Body of pancreas (tissue), 4 donors: ENCODE measurements at regions not wholly inside any gene's neighbourhood (a gene's known extent, or its start where the extent isn't known, plus 50 kb on each side); places are given as distances from the start of the nearest gene placed in this dataset.
"Not testable (repeated sequence)": the region's sequence is repeated elsewhere in the genome, so short reads cannot be mapped to it uniquely, and the experiment has no call there.

ENCODE experiments used
- ATAC-seq: fragments of 150-250 bp; one replicate; pipeline ENCODE4 v1.9.1; 2016
- DNase-seq, 4 donors: peaks; one replicate each; pipeline ENCODE4 v3.0.0-alpha.2; 2019
- H3K27ac ChIP-seq, 4 donors: fragments of 200-600 bp; sonication (generic); 1 replicate in 3 of 4; 2 replicates in 1 of 4; pipeline versions ENCODE4 v1.5.1 to v1.6.1; 2016 to 2019; ENCODE audit warnings: mild to moderate bottlenecking in 1 of 4, mixed read lengths in 1 of 4, moderate library complexity in 1 of 4
- H3K27me3 ChIP-seq, 2 donors: fragments of 200-600 bp; sonication (generic); one replicate each; pipeline ENCODE4 v1.6.0; 2016; ENCODE audit warnings: mild to moderate bottlenecking in 1 of 2
- H3K36me3 ChIP-seq, 2 donors: fragments of 200-600 bp; sonication (generic); replicated peaks in 1 of 2; 2 replicates each; pipeline ENCODE4 v1.5.1; 2016; ENCODE audit warnings: low read depth in 2 of 2; ENCODE audit not compliant: insufficient read depth in 1 of 2
- H3K4me1 ChIP-seq: fragments of 200-600 bp; sonication (generic); one replicate; pipeline ENCODE4 v1.6.0; 2016
- H3K4me3 ChIP-seq, 2 donors: fragments of 200-600 bp; sonication (generic); 1 replicate in 1 of 2; 2 replicates in 1 of 2; pipeline ENCODE4 v1.5.1; 2016 to 2019
- H3K9me3 ChIP-seq, 3 donors: fragments of 200-600 bp; sonication (generic); 1 replicate in 2 of 3; 2 replicates in 1 of 3; pipeline ENCODE4 v1.5.1; 2016
- WGBS, 2 donors: methylation state at CpG; one replicate each; pipeline ENCODE4 v1.1.5; 2017; 5-methylcytosine and 5-hydroxymethylcytosine counted together
- intact Hi-C: fragments of 100-400 bp; cut with DNase I; formaldehyde crosslinking; loops from one replicate; pipeline ENCODE4 v1.15.1; 2023

GRCh38 chr1:234807705-234808104 lies 197.7 kb upstream of the IRF2BP2 start:
- ATAC-seq, H3K36me3 ChIP-seq, H3K27ac ChIP-seq, H3K4me3 ChIP-seq, H3K9me3 ChIP-seq, intact Hi-C loops, DNase-seq, H3K4me1 ChIP-seq, H3K27me3 ChIP-seq: not testable (repeated sequence)
- 73 to 76% methylated on average over 3 to 5 of the region's 8 CpGs for WGBS, 2 donors

GRCh38 chr1:234802586-234802985 lies 192.6 kb upstream of the IRF2BP2 start:
- H3K27me3 ChIP-seq, H3K4me1 ChIP-seq, DNase-seq, H3K27ac ChIP-seq, ATAC-seq, intact Hi-C loops, H3K4me3 ChIP-seq, H3K36me3 ChIP-seq, H3K9me3 ChIP-seq: not testable (repeated sequence)
- WGBS, 2 donors: 92 to 93% methylated on average over 7 of the region's 7 CpGs

- H3K27me3 ChIP-seq, H3K9me3 ChIP-seq, intact Hi-C loops, H3K4me1 ChIP-seq, ATAC-seq, H3K36me3 ChIP-seq, H3K4me3 ChIP-seq, DNase-seq: not testable (repeated sequence)
- H3K27ac ChIP-seq: peak overlapping the region in 2 of 4 donors; percentile 50 to 63
- WGBS, 2 donors: 82 to 85% methylated on average over 4 of the region's 4 CpGs
Measured at GRCh38 chr1:234801636-234802035, 191.7 kb upstream of the IRF2BP2 start.

GRCh38 chr1:234801147-234801546 lies 191.2 kb upstream of the IRF2BP2 start:
- WGBS, 2 donors: no CpG with 5 or more reads among the region's 2 CpGs
- peak; percentile 88 for ATAC-seq
- H3K27ac ChIP-seq: peak overlapping the region in 2 of 4 donors; percentile 50 to 63
- H3K4me1 ChIP-seq, H3K27me3 ChIP-seq, H3K4me3 ChIP-seq, DNase-seq, H3K9me3 ChIP-seq, intact Hi-C loops, H3K36me3 ChIP-seq: not testable (repeated sequence)

GRCh38 chr1:234800563-234800962 lies 190.6 kb upstream of the IRF2BP2 start:
- H3K27ac ChIP-seq: peak overlapping the region in 1 of 4 donors; percentile 55
- H3K36me3 ChIP-seq, H3K9me3 ChIP-seq, intact Hi-C loops, H3K27me3 ChIP-seq, H3K4me1 ChIP-seq, DNase-seq, H3K4me3 ChIP-seq: not testable (repeated sequence)
- 73 to 76% methylated on average over 4 of the region's 5 CpGs for WGBS, 2 donors
- ATAC-seq: peak; percentile 2

GRCh38 chr1:234799021-234799689 lies 189.2 kb upstream of the IRF2BP2 start:
- DNase-seq, intact Hi-C loops, H3K4me3 ChIP-seq, H3K4me1 ChIP-seq, H3K27me3 ChIP-seq, H3K27ac ChIP-seq, H3K9me3 ChIP-seq, H3K36me3 ChIP-seq, ATAC-seq: not testable (repeated sequence)
- WGBS, 2 donors: 20 to 45% methylated on average over 1 of the region's 1 CpG

- H3K27me3 ChIP-seq, H3K9me3 ChIP-seq, H3K27ac ChIP-seq, DNase-seq, intact Hi-C loops, H3K36me3 ChIP-seq, ATAC-seq, H3K4me1 ChIP-seq, H3K4me3 ChIP-seq: not testable (repeated sequence)
- no CpG with 5 or more reads among the region's 2 CpGs for WGBS, 2 donors
Measured at GRCh38 chr1:234797216-234797615, 187.2 kb upstream of the IRF2BP2 start.

- DNase-seq, H3K27ac ChIP-seq, H3K9me3 ChIP-seq, H3K4me1 ChIP-seq, intact Hi-C loops, H3K27me3 ChIP-seq, H3K36me3 ChIP-seq, H3K4me3 ChIP-seq, ATAC-seq: not testable (repeated sequence)
- 60 to 80% methylated on average over 1 to 2 of the region's 2 CpGs for WGBS, 2 donors
Measured at GRCh38 chr1:234796438-234796792, 186.4 kb upstream of the IRF2BP2 start.

GRCh38 chr1:234795711-234796437 lies 185.9 kb upstream of the IRF2BP2 start:
- 72 to 81% methylated on average over 2 to 6 of the region's 7 CpGs for WGBS, 2 donors
- H3K36me3 ChIP-seq, H3K27ac ChIP-seq, DNase-seq, H3K4me3 ChIP-seq, ATAC-seq, H3K4me1 ChIP-seq, intact Hi-C loops, H3K27me3 ChIP-seq, H3K9me3 ChIP-seq: not testable (repeated sequence)

- H3K27me3 ChIP-seq, ATAC-seq, H3K4me3 ChIP-seq, H3K9me3 ChIP-seq, H3K27ac ChIP-seq, DNase-seq, H3K36me3 ChIP-seq, intact Hi-C loops, H3K4me1 ChIP-seq: not testable (repeated sequence)
- 52 to 83% methylated on average over 1 to 2 of the region's 3 CpGs for WGBS, 2 donors
Measured at GRCh38 chr1:234795007-234795406, 185.0 kb upstream of the IRF2BP2 start.

- H3K9me3 ChIP-seq, intact Hi-C loops, H3K4me3 ChIP-seq, H3K27ac ChIP-seq, H3K27me3 ChIP-seq, ATAC-seq, DNase-seq, H3K4me1 ChIP-seq, H3K36me3 ChIP-seq: not testable (repeated sequence)
- 60 to 95% methylated on average over 2 to 3 of the region's 4 CpGs for WGBS, 2 donors
Measured at GRCh38 chr1:234794452-234794851, 184.5 kb upstream of the IRF2BP2 start.

GRCh38 chr1:234793924-234794323 lies 183.9 kb upstream of the IRF2BP2 start:
- intact Hi-C loops, H3K36me3 ChIP-seq, H3K4me1 ChIP-seq, DNase-seq, ATAC-seq, H3K4me3 ChIP-seq, H3K9me3 ChIP-seq, H3K27me3 ChIP-seq, H3K27ac ChIP-seq: not testable (repeated sequence)
- WGBS, 2 donors: 40 to 48% methylated on average over 1 to 3 of the region's 5 CpGs
